ENCODE measurements at regions not wholly inside any gene's neighbourhood (a gene's known extent, or its start where the extent isn't known, plus 50 kb on each side); places are given as distances from the start of the nearest gene placed in this dataset.

GRCh38 chr9:108094676-108094993 is 605.1 kb upstream of the KLF4 start:
- DNase-seq (ENCODE audit: low spot score): no peak
- TF ChIP-seq CTCF (IDR thresholded peaks at IDR 0.05; ENCODE audit: extremely low read depth, missing control alignments): no peak

GRCh38 chr9:108093773-108094675 is 604.5 kb upstream of the KLF4 start:
- TF ChIP-seq CTCF (IDR thresholded peaks at IDR 0.05; ENCODE audit: extremely low read depth, missing control alignments): no peak
- no peak for DNase-seq (ENCODE audit: low spot score)

- no peak for TF ChIP-seq CTCF (IDR thresholded peaks at IDR 0.05; ENCODE audit: extremely low read depth, missing control alignments)
- no peak for DNase-seq (ENCODE audit: low spot score)
Observed at GRCh38 chr9:108088916-108089315, 599.3 kb upstream of the KLF4 start.

- DNase-seq (ENCODE audit: low spot score): no peak
- no peak for TF ChIP-seq CTCF (IDR thresholded peaks at IDR 0.05; ENCODE audit: extremely low read depth, missing control alignments)
Observed at GRCh38 chr9:108087781-108088180, 598.2 kb upstream of the KLF4 start.

- TF ChIP-seq CTCF (IDR thresholded peaks at IDR 0.05; ENCODE audit: extremely low read depth, missing control alignments): no peak
- DNase-seq (ENCODE audit: low spot score): no peak
Observed at GRCh38 chr9:108086624-108087023, 597.1 kb upstream of the KLF4 start.

- no peak for TF ChIP-seq CTCF (IDR thresholded peaks at IDR 0.05; ENCODE audit: extremely low read depth, missing control alignments)
- no peak for DNase-seq (ENCODE audit: low spot score)
Observed at GRCh38 chr9:108085294-108085693, 595.7 kb upstream of the KLF4 start.

- no peak for TF ChIP-seq CTCF (IDR thresholded peaks at IDR 0.05; ENCODE audit: extremely low read depth, missing control alignments)
- no peak for DNase-seq (ENCODE audit: low spot score)
Observed at GRCh38 chr9:108083796-108084352, 594.3 kb upstream of the KLF4 start.
